H1 (cell line): ENCODE measurements at regions not wholly inside any gene's neighbourhood (a gene's known extent, or its start where the extent isn't known, plus 50 kb on each side); places are given as distances from the start of the nearest gene placed in this dataset.

Experiments
- CTCF ChIA-PET: fragments of 300-600 bp; sonication (Branson Sonifier 250); formaldehyde crosslinking; loops from one replicate; lab custom pipeline; 2021; ENCODE audit not compliant: partially characterized antibody; lab: Charles Lee
- POLR2A ChIA-PET: fragments of 300-600 bp; sonication (Branson Sonifier 250); formaldehyde crosslinking; loops from one replicate; lab custom pipeline; 2021; ENCODE audit warnings: inconsistent platforms; ENCODE audit not compliant: partially characterized antibody; lab: Charles Lee
- DNase-seq, 2 experiments: peaks; one replicate each; pipeline versions ENCODE4 v3.0.0 to v3.0.0-alpha.2; 2010 to 2022; ENCODE audit warnings: low spot score in 2 of 2, low read depth in 1 of 2, mixed read lengths in 1 of 2
- FAIRE-seq: peaks from 2 replicates; lab custom pipeline; 2011; peaks lifted over from hg19 to GRCh38; lab: Jason Lieb, UNC
- H2AFZ ChIP-seq: 2 replicates; pipeline ENCODE4 v1.8.1; 2012; ENCODE audit warnings: low read length, inconsistent platforms
- H2AK5ac ChIP-seq: 2 replicates; pipeline ENCODE4 v1.6.1; 2013; ENCODE audit warnings: low read depth, low read length
- H2BK120ac ChIP-seq: replicated peaks from 2 replicates; pipeline ENCODE3; 2013; ENCODE audit warnings: low read depth, low read length, inconsistent platforms
- H2BK12ac ChIP-seq: 2 replicates; pipeline ENCODE4 v1.6.1; 2013; ENCODE audit warnings: low read depth, low read length
- H2BK15ac ChIP-seq: 2 replicates; pipeline ENCODE4 v1.6.1; 2013; ENCODE audit warnings: low read length
- H2BK20ac ChIP-seq: 2 replicates; pipeline ENCODE4 v1.6.1; 2013; ENCODE audit warnings: low read length
- H2BK5ac ChIP-seq: 2 replicates; pipeline ENCODE4 v1.6.1; 2013; ENCODE audit warnings: low read depth, low read length
- H3K14ac ChIP-seq: 2 replicates; pipeline ENCODE4 v1.6.1; 2013; ENCODE audit warnings: inconsistent platforms; ENCODE audit not compliant: insufficient read length
- H3K18ac ChIP-seq: 2 replicates; pipeline ENCODE4 v1.6.1; 2013; ENCODE audit warnings: low read length; ENCODE audit errors: extremely low read depth
- H3K23ac ChIP-seq: 2 replicates; pipeline ENCODE4 v1.6.1; 2013; ENCODE audit warnings: inconsistent platforms; ENCODE audit not compliant: insufficient read length
- H3K23me2 ChIP-seq: 2 replicates; pipeline ENCODE4 v1.6.1; 2013; ENCODE audit warnings: low read depth, low read length
- H3K27ac ChIP-seq: 2 replicates; pipeline ENCODE4 v1.6.1; 2011; ENCODE audit warnings: low read depth, low read length, inconsistent platforms
- H3K27me3 ChIP-seq, 4 experiments: replicated peaks in 1 of 4; 1 replicate in 1 of 4; 2 replicates in 3 of 4; pipeline versions ENCODE4 v1.6.1 to v1.8.1; 2011 to 2013; ENCODE audit warnings: low read length in 3 of 4, mild to moderate bottlenecking in 3 of 4, inconsistent platforms in 2 of 4, mixed read lengths in 2 of 4, moderate library complexity in 1 of 4; ENCODE audit not compliant: control insufficient read depth in 3 of 4, insufficient read depth in 3 of 4; ENCODE audit errors: extremely low read depth in 1 of 4
- H3K36me3 ChIP-seq, 4 experiments: 2 replicates each; pipeline versions ENCODE4 v1.6.1 to v1.8.1; 2011 to 2013; ENCODE audit warnings: mild to moderate bottlenecking in 4 of 4, low read length in 3 of 4, moderate library complexity in 2 of 4, control low read depth in 1 of 4, inconsistent platforms in 1 of 4; ENCODE audit not compliant: insufficient read depth in 4 of 4, control insufficient read depth in 2 of 4
- H3K4ac ChIP-seq: replicated peaks from 2 replicates; pipeline ENCODE3; 2013; ENCODE audit warnings: low read length, low read depth, mixed read lengths, inconsistent platforms; ENCODE audit not compliant: insufficient read length
- H3K4me1 ChIP-seq, 4 experiments: replicated peaks in 1 of 4; 1 replicate in 1 of 4; 2 replicates in 3 of 4; pipeline versions ENCODE4 v1.6.1 to v1.8.1; 2011 to 2013; ENCODE audit warnings: low read length in 3 of 4, inconsistent platforms in 2 of 4, mixed read lengths in 1 of 4; ENCODE audit not compliant: insufficient read depth in 4 of 4, control insufficient read depth in 3 of 4
- H3K4me2 ChIP-seq, 2 experiments: 2 replicates each; pipeline versions ENCODE4 v1.6.1 to v1.8.1; 2011 to 2013; ENCODE audit warnings: low read depth in 2 of 2, low read length in 2 of 2, control low read depth in 1 of 2, inconsistent platforms in 1 of 2, mild to moderate bottlenecking in 1 of 2; ENCODE audit not compliant: insufficient read depth in 1 of 2
- H3K4me3 ChIP-seq, 4 experiments: fragments of 200-600, 300-600 bp in 1 of 4; sonication (generic), shearing (Covaris generic), sonication (Bioruptor Twin) in 1 of 4; 2 replicates each; pipeline versions ENCODE4 v1.5.1 to v1.8.1; 2011 to 2016; ENCODE audit warnings: low read length in 4 of 4, low read depth in 3 of 4, control low read depth in 2 of 4, inconsistent platforms in 2 of 4, mild to moderate bottlenecking in 2 of 4, mixed read lengths in 1 of 4, moderate library complexity in 1 of 4; ENCODE audit not compliant: insufficient read depth in 2 of 4; ENCODE audit errors: extremely low read depth in 1 of 4
- H3K56ac ChIP-seq: replicated peaks from 2 replicates; pipeline ENCODE3; 2013; ENCODE audit warnings: low read depth, mild to moderate bottlenecking, mixed read lengths, low read length, inconsistent platforms; ENCODE audit not compliant: insufficient read length
- H3K79me1 ChIP-seq: 2 replicates; pipeline ENCODE4 v1.6.1; 2013; ENCODE audit warnings: low read depth, low read length, control low read depth
- H3K79me2 ChIP-seq, 2 experiments: 2 replicates each; pipeline versions ENCODE4 v1.6.1 to v1.8.1; 2012 to 2013; ENCODE audit warnings: low read length in 2 of 2, mild to moderate bottlenecking in 2 of 2, inconsistent platforms in 1 of 2; ENCODE audit not compliant: insufficient read depth in 2 of 2, control insufficient read depth in 1 of 2
- H3K9ac ChIP-seq, 4 experiments: replicated peaks in 1 of 4; 1 replicate in 1 of 4; 2 replicates in 3 of 4; pipeline versions ENCODE4 v1.6.1 to v1.8.1; 2011 to 2013; ENCODE audit warnings: low read depth in 3 of 4, low read length in 3 of 4, control low read depth in 2 of 4, mild to moderate bottlenecking in 2 of 4, moderate library complexity in 2 of 4, inconsistent platforms in 1 of 4; ENCODE audit errors: extremely low read depth in 1 of 4
- H3K9me3 ChIP-seq, 2 experiments: 2 replicates each; pipeline versions ENCODE4 v1.6.1 to v1.8.1; 2012 to 2013; ENCODE audit warnings: mild to moderate bottlenecking in 2 of 2, moderate library complexity in 2 of 2, control low read depth in 1 of 2, inconsistent platforms in 1 of 2, low read depth in 1 of 2, low read length in 1 of 2, mixed read lengths in 1 of 2; ENCODE audit not compliant: insufficient read depth in 2 of 2
- H4K20me1 ChIP-seq, 2 experiments: replicated peaks in 1 of 2; 2 replicates each; pipeline versions ENCODE3 to v1.8.1; 2011 to 2013; ENCODE audit warnings: inconsistent platforms in 2 of 2, low read length in 2 of 2, mild to moderate bottlenecking in 1 of 2; ENCODE audit not compliant: insufficient read depth in 2 of 2, control insufficient read depth in 1 of 2
- H4K5ac ChIP-seq: 2 replicates; pipeline ENCODE4 v1.6.1; 2013; ENCODE audit warnings: low read length, low read depth, mixed read lengths, inconsistent platforms; ENCODE audit not compliant: insufficient read length
- H4K8ac ChIP-seq: 2 replicates; pipeline ENCODE4 v1.8.0; 2013; ENCODE audit warnings: mild to moderate bottlenecking, moderate library complexity, low read length, inconsistent platforms; ENCODE audit not compliant: insufficient read depth; ENCODE audit errors: extremely low read depth
- H4K91ac ChIP-seq: replicated peaks from 2 replicates; pipeline ENCODE3; 2013; ENCODE audit warnings: low read length, mixed read lengths, inconsistent platforms; ENCODE audit not compliant: insufficient read length
- ASH2L ChIP-seq: fragments of 200-600, 300-600 bp; sonication (generic); IDR thresholded peaks from one replicate; pipeline ENCODE4 v1.7.1; 2017; ENCODE audit warnings: low read length
- BACH1 ChIP-seq: IDR thresholded peaks from 2 replicates; pipeline ENCODE4 v1.6.1; 2012; ENCODE audit warnings: low read length, improper control_type of control experiment
- CEBPB ChIP-seq: IDR thresholded peaks from 2 replicates; pipeline ENCODE4 v1.6.1; 2012; ENCODE audit warnings: low read depth, low read length
- GABPA ChIP-seq: IDR thresholded peaks from 2 replicates; pipeline ENCODE4 v1.6.1; 2011; ENCODE audit warnings: mild to moderate bottlenecking, low read length, moderate library complexity, borderline replicate concordance; ENCODE audit not compliant: insufficient read depth
- GTF2F1 ChIP-seq: IDR thresholded peaks from 2 replicates; pipeline ENCODE4 v1.6.1; 2012; ENCODE audit warnings: low read depth, low read length, improper control_type of control experiment, borderline replicate concordance
- JUND ChIP-seq: IDR thresholded peaks from 2 replicates; pipeline ENCODE4 v1.6.1; 2011; ENCODE audit warnings: mild to moderate bottlenecking, improper control_type of control experiment, low read length
- POLR2A ChIP-seq, 2 experiments: IDR thresholded peaks; 1 replicate in 1 of 2; 2 replicates in 1 of 2; pipeline ENCODE4 v1.6.1; 2011; ENCODE audit warnings: low read depth in 2 of 2, low read length in 2 of 2, mild to moderate bottlenecking in 2 of 2; ENCODE audit errors: control extremely low read depth in 1 of 2
- RFX5 ChIP-seq: IDR thresholded peaks from 2 replicates; pipeline ENCODE4 v1.6.1; 2011; ENCODE audit warnings: low read depth, low read length, improper control_type of control experiment, borderline replicate concordance
- SIX5 ChIP-seq: IDR thresholded peaks from 2 replicates; pipeline ENCODE4 v1.6.1; 2011; ENCODE audit warnings: mild to moderate bottlenecking, low read depth, low read length
- SP1 ChIP-seq: IDR thresholded peaks from 2 replicates; pipeline ENCODE4 v1.6.1; 2011; ENCODE audit warnings: low read depth, low read length
- SP4 ChIP-seq: IDR thresholded peaks from 2 replicates; pipeline ENCODE4 v1.6.1; 2012; ENCODE audit warnings: low read length, inconsistent platforms
- TEAD4 ChIP-seq: IDR thresholded peaks from 2 replicates; pipeline ENCODE4 v1.6.1; 2012; ENCODE audit warnings: low read depth, low read length, inconsistent platforms, mixed read lengths
- ZNF274 ChIP-seq: IDR thresholded peaks from 2 replicates; pipeline ENCODE4 v1.7.0; 2012; ENCODE audit warnings: low read length, borderline replicate concordance; ENCODE audit errors: extremely low read depth
- WGBS, 2 experiments: shearing (Covaris generic) in 1 of 2; methylation state at CpG; one replicate each; pipeline versions ENCODE4 v1.1.6 to v1.1.7; 2013 to 2015; ENCODE audit warnings: low lambda C conversion rate in 2 of 2, mixed read lengths in 2 of 2, inconsistent platforms in 1 of 2, low coverage in 1 of 2, missing lambda C conversion rate in 1 of 2; ENCODE audit not compliant: insufficient replicate concordance in 2 of 2, insufficient coverage in 1 of 2, insufficient read length in 1 of 2; ENCODE audit errors: extremely low coverage in 1 of 2, missing lambda C conversion rate in 1 of 2; 5-methylcytosine and 5-hydroxymethylcytosine counted together
- TF ChIP-seq, protein P1 (sequence below): IDR thresholded peaks from 2 replicates; pipeline ENCODE4 v1.6.1; 2012; ENCODE audit warnings: inconsistent platforms
- TF ChIP-seq, protein P2 (sequence below): IDR thresholded peaks from 2 replicates; pipeline ENCODE4 v1.6.1; 2011; ENCODE audit warnings: low read length, improper control_type of control experiment

DNA sequence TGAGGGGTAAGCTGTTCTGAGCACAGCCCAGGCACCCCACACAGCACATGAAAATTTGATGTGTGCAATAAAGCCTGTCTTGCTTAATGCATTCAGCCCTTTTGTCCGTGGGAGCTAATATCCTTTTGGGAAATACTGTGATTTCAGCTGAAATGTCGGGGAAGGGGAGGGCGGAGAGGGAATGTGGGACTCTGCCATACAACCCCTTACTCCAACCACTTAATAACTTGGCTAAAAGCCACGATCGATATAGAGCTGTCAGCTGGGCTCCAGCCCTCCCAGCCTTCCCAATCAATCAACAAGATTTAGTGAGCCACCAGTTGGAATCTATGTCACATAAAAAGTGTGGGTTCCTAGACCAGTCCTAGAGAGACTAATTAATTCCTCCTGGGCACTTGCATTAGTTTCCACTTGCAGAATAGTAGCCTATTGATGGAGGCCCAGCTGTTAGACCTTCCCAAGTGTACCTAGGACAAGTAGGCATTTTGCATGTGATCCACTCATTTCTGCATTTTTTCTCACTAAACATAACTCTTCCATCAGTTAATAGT, 82.7 kb upstream of the PIRT start:
- Histone ChIP-seq H3K4me1 (0 out of 7 replicates have a peak, but pooled peaks cover 0 to 2% (median 0%) of the 10 kb centered on the region in 4 experiments), H3K56ac (no peak overlapping the region), H4K91ac (no peak overlapping the region), H2AK5ac (no peak overlapping the region), H2BK15ac (no peak overlapping the region), H3K23me2 (peaks cover 4% of the 10 kb centered on the region; the same call in 1 of the 2 replicates), H2BK20ac (no peak overlapping the region), H4K20me1 (peaks cover 0 to 1% of the 10 kb centered on the region in 2 experiments), H3K18ac (no peak overlapping the region), H3K9ac (no peak overlapping the region), H4K8ac (no peak overlapping the region), H3K36me3 (no peaks in the 10 kb centered on the region), H3K27ac (no peak overlapping the region), H3K27me3 (no peaks in the 10 kb centered on the region), H3K79me1 (no peaks in the 10 kb centered on the region), H3K14ac (no peak overlapping the region), H2AFZ (no peak overlapping the region), H3K4me3 (no peak overlapping the region), H3K9me3 (no peaks in the 10 kb centered on the region), H3K4ac (no peak overlapping the region), H3K4me2 (no peak overlapping the region), H4K5ac (no peak overlapping the region), H3K79me2 (no peaks in the 10 kb centered on the region), H2BK12ac (no peak overlapping the region), H2BK120ac (no peak overlapping the region), H2BK5ac (no peak overlapping the region), H3K23ac (no peak overlapping the region)
- ChIA-PET CTCF (interaction anchor here (0.8 kb wide), 1 partner anchor 14 kb away, joined by 4 read pairs; no protein-coding TSS in a partner anchor), POLR2A (no interaction called here)
- FAIRE-seq (no peak), DNase-seq (no peak)
- 92% methylated on average over 5 of the region's 5 CpGs; no CpG with 5 or more reads in 1 of the 2 experiments for WGBS, 2 experiments
- TF ChIP-seq CEBPB (no peak), GABPA (no peak), ASH2L (no peak), RFX5 (no peak), SP1 (no peak), POLR2A (IDR thresholded peaks at IDR 0.05; ENCODE audit: control extremely low read depth in 1 of 2, low read depth in 2 of 2, low read length in 2 of 2) (no peak), SP4 (no peak), BACH1 (no peak), JUND (no peak), GTF2F1 (no peak), TEAD4 (no peak), ZNF274 (no peak), SIX5 (no peak)
- TF ChIP-seq, protein P1, sequence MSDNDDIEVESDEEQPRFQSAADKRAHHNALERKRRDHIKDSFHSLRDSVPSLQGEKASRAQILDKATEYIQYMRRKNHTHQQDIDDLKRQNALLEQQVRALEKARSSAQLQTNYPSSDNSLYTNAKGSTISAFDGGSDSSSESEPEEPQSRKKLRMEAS, result no peak
- TF ChIP-seq, protein P2, sequence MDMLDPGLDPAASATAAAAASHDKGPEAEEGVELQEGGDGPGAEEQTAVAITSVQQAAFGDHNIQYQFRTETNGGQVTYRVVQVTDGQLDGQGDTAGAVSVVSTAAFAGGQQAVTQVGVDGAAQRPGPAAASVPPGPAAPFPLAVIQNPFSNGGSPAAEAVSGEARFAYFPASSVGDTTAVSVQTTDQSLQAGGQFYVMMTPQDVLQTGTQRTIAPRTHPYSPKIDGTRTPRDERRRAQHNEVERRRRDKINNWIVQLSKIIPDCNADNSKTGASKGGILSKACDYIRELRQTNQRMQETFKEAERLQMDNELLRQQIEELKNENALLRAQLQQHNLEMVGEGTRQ, result no peak
